ENCODE measurements at regions not wholly inside any gene's neighbourhood (a gene's known extent, or its start where the extent isn't known, plus 50 kb on each side); places are given as distances from the start of the nearest gene placed in this dataset.

- DNase-seq (ENCODE audit: low read depth), result no peak
Observed at GRCh38 chr20:7330850-7331249, 563.4 kb downstream of the BMP2 start.

DNA sequence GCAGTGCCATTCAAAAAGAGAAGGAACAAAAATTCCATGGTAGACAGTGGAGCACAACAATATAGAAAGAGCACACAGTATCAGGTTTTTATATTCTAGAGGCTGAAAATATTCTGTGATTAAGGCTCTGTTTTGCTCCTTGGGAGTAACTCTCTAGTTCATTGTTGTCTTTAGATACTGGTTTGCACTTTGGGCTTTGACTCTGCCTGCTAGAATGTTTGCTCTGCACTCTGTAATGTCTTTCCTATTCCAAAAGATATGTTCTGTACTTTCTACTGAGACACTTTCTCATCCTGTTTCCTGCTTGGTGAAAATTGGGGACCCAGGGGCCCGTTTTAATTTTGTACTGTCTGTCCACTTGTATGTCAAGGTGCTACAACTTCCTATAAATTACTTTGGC lies 564.7 kb downstream of the BMP2 start:
- no peak for DNase-seq (ENCODE audit: low read depth)

- no peak for DNase-seq (ENCODE audit: low read depth)
Observed at GRCh38 chr20:7333841-7334240, 566.4 kb downstream of the BMP2 start.

- DNase-seq (ENCODE audit: low read depth), result no peak
Observed at GRCh38 chr20:7346026-7346425, 578.5 kb downstream of the BMP2 start.

DNA sequence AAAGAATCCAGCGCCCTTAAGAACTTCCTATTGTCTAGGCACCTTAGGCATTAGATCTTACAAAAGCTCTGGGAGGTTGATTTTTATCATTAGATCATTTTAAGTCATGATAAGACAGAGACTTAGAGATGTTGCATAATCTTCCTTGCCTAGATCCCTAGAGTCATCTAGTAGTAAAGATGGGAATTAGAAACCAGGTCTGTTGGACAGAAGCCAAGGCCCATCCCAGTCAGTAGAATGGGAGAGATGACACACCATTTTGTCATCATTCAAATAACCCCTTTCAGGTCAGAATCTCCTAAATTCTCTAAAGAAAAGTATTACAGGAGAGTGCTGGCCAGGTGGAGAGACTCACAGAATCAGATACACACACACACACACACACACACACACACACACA lies 579.1 kb downstream of the BMP2 start:
- DNase-seq (ENCODE audit: low read depth), result no peak

DNA sequence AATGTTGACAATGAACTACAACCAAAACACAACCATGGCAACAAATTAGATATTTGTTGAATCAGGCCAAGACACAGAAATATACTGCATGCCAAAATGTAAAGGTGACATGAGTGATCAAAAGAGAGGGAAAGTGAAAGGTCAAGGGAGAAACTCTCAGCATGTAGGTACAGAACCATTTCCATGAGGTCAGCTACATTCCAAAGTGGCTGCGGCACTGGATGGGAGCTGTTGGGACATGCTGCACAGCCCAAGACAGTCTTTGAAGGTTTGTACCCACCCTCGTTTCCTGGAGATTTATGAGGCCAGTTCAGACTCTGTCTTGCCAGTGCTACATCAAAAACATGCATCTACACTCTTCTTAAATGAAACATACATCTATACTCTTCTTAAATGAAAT lies 579.9 kb downstream of the BMP2 start:
- DNase-seq (ENCODE audit: low read depth), result no peak

DNA sequence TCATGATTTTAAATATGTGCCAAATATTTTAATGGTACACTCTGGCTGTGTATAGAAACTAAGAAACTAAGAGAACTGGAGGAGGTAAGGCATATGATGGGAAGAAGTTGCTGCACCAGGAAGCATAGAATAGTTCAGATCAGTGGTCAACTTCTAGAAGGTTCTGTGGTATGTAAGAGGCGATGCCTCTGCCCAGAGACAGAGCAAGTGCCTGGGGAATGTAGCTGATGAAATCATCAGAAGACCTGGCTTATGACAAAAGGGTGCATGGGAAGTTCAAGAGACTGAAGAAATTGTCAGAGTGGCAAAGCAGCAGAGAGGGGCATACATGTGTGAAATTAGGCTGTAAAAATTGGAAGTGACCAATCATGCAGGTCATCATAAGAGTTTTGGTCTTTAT lies 580.8 kb downstream of the BMP2 start:
- DNase-seq (ENCODE audit: low read depth), result no peak

GRCh38 chr20:7352165-7352564 lies 584.7 kb downstream of the BMP2 start:
- no peak for DNase-seq (ENCODE audit: low read depth)

GRCh38 chr20:7355051-7355450 lies 585.2 kb downstream of the HAO1 start:
- DNase-seq (ENCODE audit: low read depth), result no peak

DNA sequence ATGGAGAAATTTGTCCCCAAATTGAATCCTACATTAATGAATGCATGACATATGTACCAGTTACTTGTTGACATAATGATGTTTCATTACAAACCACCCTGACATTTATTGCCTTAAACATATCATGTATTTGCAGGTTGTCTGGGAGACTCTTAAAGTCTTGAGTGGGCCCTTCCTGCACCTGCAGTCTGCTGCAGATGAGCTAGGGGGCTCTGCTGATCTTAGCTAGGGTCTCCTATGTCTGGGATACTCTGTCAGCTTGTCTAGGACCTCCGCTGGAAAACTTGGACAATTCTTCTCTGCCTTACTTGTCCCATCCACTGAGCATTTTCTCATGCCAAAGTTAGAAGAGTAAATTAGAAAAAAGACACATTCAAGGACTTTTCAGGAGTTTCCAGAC lies 581.6 kb downstream of the HAO1 start:
- no peak for DNase-seq (ENCODE audit: low read depth)

DNA sequence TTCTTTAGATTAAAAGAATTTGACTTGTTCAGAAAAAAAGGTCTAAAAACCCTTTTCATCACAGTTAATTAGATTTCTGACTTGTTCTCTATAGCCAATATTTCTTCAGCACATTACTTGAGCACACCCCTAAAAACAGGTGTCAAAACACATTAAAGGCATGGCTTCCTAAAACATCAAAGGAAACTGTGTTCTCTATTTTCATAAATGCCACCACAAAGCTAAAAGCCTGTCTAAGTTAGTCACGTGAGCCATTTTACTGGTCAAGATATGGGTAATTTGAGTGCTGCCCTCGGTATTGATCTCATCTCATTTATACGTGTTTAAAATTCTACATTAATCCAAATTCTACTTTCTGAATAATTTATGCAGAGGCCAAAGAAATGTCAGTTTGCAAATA lies 580.5 kb downstream of the HAO1 start:
- no peak for DNase-seq (ENCODE audit: low read depth)

- DNase-seq (ENCODE audit: low read depth), result no peak
Observed at GRCh38 chr20:7361321-7361720, 578.9 kb downstream of the HAO1 start.

DNA sequence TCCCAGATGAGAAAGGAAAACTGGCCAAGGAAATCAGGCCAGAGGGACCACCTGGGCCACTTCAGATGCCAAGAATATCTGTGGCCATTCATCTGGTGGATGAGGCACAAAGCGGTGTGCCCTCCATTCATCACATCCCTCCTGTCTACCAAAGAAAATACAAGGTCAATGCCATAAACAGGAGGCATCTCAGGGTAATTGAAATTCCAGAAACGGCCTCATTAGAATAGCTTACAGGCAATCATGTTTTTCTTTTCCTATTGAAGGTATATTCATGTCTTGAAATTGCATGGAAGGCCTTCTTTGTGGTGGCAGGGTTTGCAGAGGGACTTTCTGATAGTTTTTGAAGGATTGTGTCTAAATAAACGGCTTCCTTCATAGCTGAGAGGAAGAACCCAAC lies 578.3 kb downstream of the HAO1 start:
- DNase-seq (ENCODE audit: low read depth), result no peak

GRCh38 chr20:7362601-7363000 lies 577.7 kb downstream of the HAO1 start:
- DNase-seq (ENCODE audit: low read depth), result no peak

DNA sequence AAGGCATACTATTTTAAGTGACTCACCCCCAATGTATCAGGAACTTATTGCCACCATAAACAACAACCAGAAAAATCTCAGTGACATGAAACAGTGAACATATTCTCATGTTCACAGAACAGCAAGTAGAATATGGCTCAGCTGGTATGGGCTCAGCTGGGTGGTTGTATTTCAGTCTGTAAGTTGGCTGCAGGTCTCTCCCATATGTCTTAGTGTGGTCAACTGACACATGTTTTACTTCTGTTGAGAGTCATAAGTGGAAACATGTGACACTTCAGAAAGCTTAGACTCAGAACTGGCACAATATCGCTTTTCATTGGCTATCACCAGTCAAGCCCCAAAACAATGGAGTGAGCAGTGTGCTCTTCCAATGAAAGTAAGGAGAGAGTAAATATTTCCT lies 574.1 kb downstream of the HAO1 start:
- DNase-seq (ENCODE audit: low read depth), result no peak

- no peak for DNase-seq (ENCODE audit: low read depth)
Observed at GRCh38 chr20:7371518-7372163, 568.6 kb downstream of the HAO1 start.

DNA sequence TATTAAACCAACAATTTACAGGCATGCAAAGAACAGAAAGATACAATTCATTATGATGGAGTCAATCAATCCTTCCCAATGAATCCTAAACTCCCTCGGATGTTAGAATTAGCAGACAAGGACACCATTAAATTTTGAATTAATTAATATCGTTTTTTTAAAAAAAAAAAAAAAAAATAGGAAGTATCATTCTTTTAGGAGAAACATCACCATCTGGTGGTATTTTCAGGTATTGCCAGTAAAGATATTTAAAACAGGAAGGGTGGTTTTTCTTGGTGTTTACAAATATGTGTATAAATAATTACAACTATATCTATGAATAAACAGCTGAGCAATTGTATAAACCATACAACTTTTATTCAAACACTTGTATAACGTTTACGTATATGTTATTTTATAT lies 564.4 kb downstream of the HAO1 start:
- DNase-seq (ENCODE audit: low read depth), result peak; percentile 18

- no peak for DNase-seq (ENCODE audit: low read depth)
Observed at GRCh38 chr20:7378864-7379605, 561.2 kb downstream of the HAO1 start.

- no peak for DNase-seq (ENCODE audit: low read depth)
Observed at GRCh38 chr20:7379621-7380220, 560.5 kb downstream of the HAO1 start.

DNA sequence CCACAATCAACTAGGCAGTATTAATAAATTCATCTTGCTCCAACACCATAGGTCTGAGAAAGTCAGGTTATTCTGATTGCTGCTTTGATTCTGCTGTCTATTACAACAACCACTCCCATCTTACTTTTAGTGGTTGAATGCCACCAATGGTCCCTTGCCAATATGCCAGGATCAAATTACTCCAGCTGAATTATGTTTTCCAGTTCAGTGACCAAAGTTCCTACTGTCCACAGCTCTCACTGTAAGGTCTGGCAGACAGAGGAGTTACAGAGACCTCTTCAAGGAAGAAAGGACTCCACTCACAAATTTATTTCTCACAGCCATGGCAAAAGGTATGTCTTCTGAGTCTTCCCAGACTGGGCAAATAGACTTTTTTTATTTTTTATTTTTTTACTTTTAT lies 557.0 kb downstream of the HAO1 start:
- DNase-seq (ENCODE audit: low read depth), result peak; percentile 11

- no peak for DNase-seq (ENCODE audit: low read depth)
Observed at GRCh38 chr20:7387638-7388193, 552.5 kb downstream of the HAO1 start.

- no peak for DNase-seq (ENCODE audit: low read depth)
Observed at GRCh38 chr20:7389216-7389615, 551.0 kb downstream of the HAO1 start.
